ENCODE measurements at regions not wholly inside any gene's neighbourhood (a gene's known extent, or its start where the extent isn't known, plus 50 kb on each side); places are given as distances from the start of the nearest gene placed in this dataset.

DNA sequence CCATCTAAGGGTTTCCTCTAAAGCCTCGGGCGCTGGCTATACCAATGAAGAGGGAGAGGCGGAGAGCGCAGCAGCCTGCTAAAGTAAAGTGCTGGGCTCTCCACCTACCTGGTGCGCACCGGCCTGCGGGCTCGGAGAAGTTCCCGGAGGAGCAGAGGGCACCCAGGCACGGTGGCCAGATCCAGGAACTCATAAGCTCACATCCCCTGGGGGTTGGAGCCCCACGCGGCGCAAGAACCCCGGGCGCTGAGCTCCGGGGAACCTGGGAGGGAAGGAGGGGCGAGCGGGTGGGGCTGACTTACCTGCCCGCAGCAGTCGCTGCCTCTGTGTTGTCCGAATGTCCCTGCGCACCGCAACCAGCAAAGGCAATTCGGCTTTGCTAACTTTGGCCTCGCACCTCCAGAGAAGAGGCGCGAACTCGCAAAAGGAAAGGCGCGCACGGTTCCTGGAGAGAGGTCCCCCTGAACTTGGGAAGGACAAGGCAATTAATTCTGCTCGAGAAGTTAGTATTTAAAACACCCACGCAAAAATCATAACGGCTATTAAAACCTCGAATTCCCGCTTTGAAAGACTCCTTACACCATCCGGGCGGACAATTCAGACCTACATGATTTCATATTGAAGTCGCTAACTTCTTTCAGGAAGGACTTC is 127.6 kb upstream of the C11orf58 start:
- TF ChIP-seq POLR2AphosphoS5 (IDR thresholded peaks at IDR 0.05; ENCODE audit: low read depth, low read length) (no peak), TAF1 (IDR thresholded peaks at IDR 0.05; ENCODE audit: low read depth, low read length) (no peak), POLR2A (IDR thresholded peaks at IDR 0.05; ENCODE audit: low read depth, low read length) (no peak), SPI1 (IDR thresholded peaks at IDR 0.05; ENCODE audit: low read depth, low read length) (no peak), POU2F2 (IDR thresholded peaks at IDR 0.05; ENCODE audit: low read depth, low read length) (no peak), PAX5 (IDR thresholded peaks at IDR 0.05; ENCODE audit: insufficient read depth, low read length, severe bottlenecking) (no peak)
